ENCODE measurements at regions not wholly inside any gene's neighbourhood (a gene's known extent, or its start where the extent isn't known, plus 50 kb on each side); places are given as distances from the start of the nearest gene placed in this dataset.

- WGBS (ENCODE audit: insufficient coverage): 80% methylated on average over 5 of the region's 16 CpGs
- H3K27me3 ChIP-seq (ENCODE audit: control insufficient read depth, insufficient read depth, low read length): no peaks in the 10 kb centered on the region
- no peak overlapping the region for H3K27ac ChIP-seq (ENCODE audit: low read length)
- no peaks in the 10 kb centered on the region for H3K36me3 ChIP-seq (ENCODE audit: control insufficient read depth, insufficient read depth, low read length)
- no peak for DNase-seq
- H3K4me3 ChIP-seq (ENCODE audit: low read length): no peak overlapping the region
- no peaks in the 10 kb centered on the region for H3K4me1 ChIP-seq (ENCODE audit: control insufficient read depth, insufficient read depth, low read length)
- H3K9me3 ChIP-seq (replicated peaks; ENCODE audit: control insufficient read depth, low read depth, low read length): no peaks in the 10 kb centered on the region
Observed at GRCh38 chr5:120035815-120036577, 406.6 kb downstream of the FAM170A start.

GRCh38 chr5:120037451-120037850, 408.1 kb downstream of the FAM170A start:
- H3K27me3 ChIP-seq (ENCODE audit: control insufficient read depth, insufficient read depth, low read length): no peaks in the 10 kb centered on the region
- WGBS (ENCODE audit: insufficient coverage): no CpG with 5 or more reads among the region's 3 CpGs
- DNase-seq: no peak
- H3K4me3 ChIP-seq (ENCODE audit: low read length): no peak overlapping the region
- H3K36me3 ChIP-seq (ENCODE audit: control insufficient read depth, insufficient read depth, low read length): no peaks in the 10 kb centered on the region
- no peaks in the 10 kb centered on the region for H3K9me3 ChIP-seq (replicated peaks; ENCODE audit: control insufficient read depth, low read depth, low read length)
- H3K27ac ChIP-seq (ENCODE audit: low read length): no peak overlapping the region
- H3K4me1 ChIP-seq (ENCODE audit: control insufficient read depth, insufficient read depth, low read length): no peaks in the 10 kb centered on the region

GRCh38 chr5:120039111-120039510, 409.8 kb downstream of the FAM170A start:
- H3K36me3 ChIP-seq (ENCODE audit: control insufficient read depth, insufficient read depth, low read length): no peaks in the 10 kb centered on the region
- DNase-seq: no peak
- H3K9me3 ChIP-seq (replicated peaks; ENCODE audit: control insufficient read depth, low read depth, low read length): no peaks in the 10 kb centered on the region
- H3K4me3 ChIP-seq (ENCODE audit: low read length): no peak overlapping the region
- no CpG with 5 or more reads among the region's 3 CpGs for WGBS (ENCODE audit: insufficient coverage)
- H3K27ac ChIP-seq (ENCODE audit: low read length): no peak overlapping the region
- no peaks in the 10 kb centered on the region for H3K27me3 ChIP-seq (ENCODE audit: control insufficient read depth, insufficient read depth, low read length)
- H3K4me1 ChIP-seq (ENCODE audit: control insufficient read depth, insufficient read depth, low read length): no peaks in the 10 kb centered on the region

- H3K27ac ChIP-seq (ENCODE audit: low read length): no peak overlapping the region
- DNase-seq: no peak
- H3K27me3 ChIP-seq (ENCODE audit: control insufficient read depth, insufficient read depth, low read length): no peaks in the 10 kb centered on the region
- H3K36me3 ChIP-seq (ENCODE audit: control insufficient read depth, insufficient read depth, low read length): no peaks in the 10 kb centered on the region
- H3K9me3 ChIP-seq (replicated peaks; ENCODE audit: control insufficient read depth, low read depth, low read length): no peaks in the 10 kb centered on the region
- no peaks in the 10 kb centered on the region for H3K4me1 ChIP-seq (ENCODE audit: control insufficient read depth, insufficient read depth, low read length)
- no peak overlapping the region for H3K4me3 ChIP-seq (ENCODE audit: low read length)
Observed at GRCh38 chr5:120043431-120043830, 414.1 kb downstream of the FAM170A start.

- no peak overlapping the region for H3K4me3 ChIP-seq (ENCODE audit: low read length)
- no peaks in the 10 kb centered on the region for H3K4me1 ChIP-seq (ENCODE audit: control insufficient read depth, insufficient read depth, low read length)
- no peak for DNase-seq
- no CpG with 5 or more reads among the region's 4 CpGs for WGBS (ENCODE audit: insufficient coverage)
- H3K27me3 ChIP-seq (ENCODE audit: control insufficient read depth, insufficient read depth, low read length): no peaks in the 10 kb centered on the region
- H3K36me3 ChIP-seq (ENCODE audit: control insufficient read depth, insufficient read depth, low read length): no peaks in the 10 kb centered on the region
- peak overlapping the region; percentile 15 for H3K27ac ChIP-seq (ENCODE audit: low read length)
- H3K9me3 ChIP-seq (replicated peaks; ENCODE audit: control insufficient read depth, low read depth, low read length): no peaks in the 10 kb centered on the region
Observed at GRCh38 chr5:120052916-120053828, 410.9 kb upstream of the PRR16 start.

DNA sequence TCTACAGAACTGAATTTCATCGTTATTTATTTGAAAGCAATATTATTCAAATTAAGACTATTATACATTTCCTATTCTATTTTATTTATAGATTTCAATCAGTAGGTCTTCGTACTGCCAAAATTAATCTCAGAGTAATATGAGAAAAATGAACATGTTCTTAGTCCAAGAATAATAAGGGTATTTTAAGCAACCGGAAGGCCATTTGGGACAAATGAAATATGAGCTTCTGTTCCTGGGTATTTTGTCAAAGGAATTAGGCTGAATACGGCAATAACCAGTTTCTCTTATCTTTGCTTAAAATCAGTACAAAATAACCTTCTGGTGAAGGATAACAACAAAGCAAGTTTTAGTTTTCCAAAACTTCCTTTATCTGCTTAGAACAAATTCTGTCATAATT, 410.3 kb upstream of the PRR16 start:
- no peaks in the 10 kb centered on the region for H3K9me3 ChIP-seq (replicated peaks; ENCODE audit: control insufficient read depth, low read depth, low read length)
- no peak overlapping the region for H3K27ac ChIP-seq (ENCODE audit: low read length)
- DNase-seq: peak; percentile 30
- H3K27me3 ChIP-seq (ENCODE audit: control insufficient read depth, insufficient read depth, low read length): no peaks in the 10 kb centered on the region
- H3K4me3 ChIP-seq (ENCODE audit: low read length): no peak overlapping the region
- WGBS (ENCODE audit: insufficient coverage): no CpG with 5 or more reads among the region's 4 CpGs
- H3K4me1 ChIP-seq (ENCODE audit: control insufficient read depth, insufficient read depth, low read length): no peaks in the 10 kb centered on the region
- H3K36me3 ChIP-seq (ENCODE audit: control insufficient read depth, insufficient read depth, low read length): no peaks in the 10 kb centered on the region

- Histone ChIP-seq H3K4me3 (ENCODE audit: low read length) (no peak overlapping the region), H3K4me1 (ENCODE audit: control insufficient read depth, insufficient read depth, low read length) (no peaks in the 10 kb centered on the region), H3K36me3 (ENCODE audit: control insufficient read depth, insufficient read depth, low read length) (no peaks in the 10 kb centered on the region), H3K27ac (ENCODE audit: low read length) (no peak overlapping the region), H3K27me3 (ENCODE audit: control insufficient read depth, insufficient read depth, low read length) (no peaks in the 10 kb centered on the region), H3K9me3 (replicated peaks; ENCODE audit: control insufficient read depth, low read depth, low read length) (no peaks in the 10 kb centered on the region)
- DNase-seq: no peak
- WGBS (ENCODE audit: insufficient coverage): 88% methylated on average over 2 of the region's 2 CpGs
Observed at GRCh38 chr5:120055858-120056257, 408.2 kb upstream of the PRR16 start.

DNA sequence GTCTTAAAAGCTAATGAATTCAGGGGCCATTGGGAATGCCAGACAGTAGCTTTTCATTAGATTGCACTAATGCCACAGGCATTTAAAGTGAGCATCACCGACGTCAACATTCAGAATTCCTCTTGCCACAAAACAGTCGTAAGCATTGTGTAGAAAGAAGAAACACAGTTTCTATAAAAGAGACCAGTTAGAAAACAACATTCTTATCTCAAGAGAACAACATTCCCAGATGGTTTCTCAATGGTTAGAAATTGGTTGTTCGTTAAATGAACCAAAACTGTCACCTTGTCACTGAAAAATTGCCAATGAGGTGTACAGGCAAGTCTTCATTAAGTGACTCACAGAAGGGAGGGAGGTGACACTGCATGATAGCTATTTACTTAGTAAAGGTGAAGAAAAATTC, 401.6 kb upstream of the PRR16 start:
- Histone ChIP-seq H3K4me1 (ENCODE audit: control insufficient read depth, insufficient read depth, low read length) (no peaks in the 10 kb centered on the region), H3K27me3 (ENCODE audit: control insufficient read depth, insufficient read depth, low read length) (no peaks in the 10 kb centered on the region), H3K27ac (ENCODE audit: low read length) (no peak overlapping the region), H3K36me3 (ENCODE audit: control insufficient read depth, insufficient read depth, low read length) (no peaks in the 10 kb centered on the region), H3K9me3 (replicated peaks; ENCODE audit: control insufficient read depth, low read depth, low read length) (no peaks in the 10 kb centered on the region), H3K4me3 (ENCODE audit: low read length) (no peak overlapping the region)
- whole genome bisulfite sequencing (ENCODE audit: insufficient coverage): no CpG with 5 or more reads among the region's 4 CpGs
- no peak for DNase-seq

GRCh38 chr5:120072068-120072761, 391.9 kb upstream of the PRR16 start:
- Histone ChIP-seq H3K27ac (ENCODE audit: low read length) (no peak overlapping the region), H3K4me1 (ENCODE audit: control insufficient read depth, insufficient read depth, low read length) (no peaks in the 10 kb centered on the region), H3K27me3 (ENCODE audit: control insufficient read depth, insufficient read depth, low read length) (no peaks in the 10 kb centered on the region), H3K4me3 (ENCODE audit: low read length) (no peak overlapping the region), H3K9me3 (replicated peaks; ENCODE audit: control insufficient read depth, low read depth, low read length) (no peaks in the 10 kb centered on the region), H3K36me3 (ENCODE audit: control insufficient read depth, insufficient read depth, low read length) (no peaks in the 10 kb centered on the region)
- no CpG with 5 or more reads among the region's 2 CpGs for WGBS (ENCODE audit: insufficient coverage)
- peak; percentile 81 for DNase-seq

- Histone ChIP-seq H3K4me1 (ENCODE audit: control insufficient read depth, insufficient read depth, low read length) (no peaks in the 10 kb centered on the region), H3K27me3 (ENCODE audit: control insufficient read depth, insufficient read depth, low read length) (no peaks in the 10 kb centered on the region), H3K36me3 (ENCODE audit: control insufficient read depth, insufficient read depth, low read length) (no peaks in the 10 kb centered on the region), H3K27ac (ENCODE audit: low read length) (no peak overlapping the region), H3K4me3 (ENCODE audit: low read length) (no peak overlapping the region), H3K9me3 (replicated peaks; ENCODE audit: control insufficient read depth, low read depth, low read length) (no peaks in the 10 kb centered on the region)
- DNase-seq: no peak
Observed at GRCh38 chr5:120073722-120074121, 390.4 kb upstream of the PRR16 start.

All from muscle of leg (tissue), 3 donors.